ENCODE measurements at regions not wholly inside any gene's neighbourhood (a gene's known extent, or its start where the extent isn't known, plus 50 kb on each side); places are given as distances from the start of the nearest gene placed in this dataset.

GRCh38 chr7:96831446-96831845, 121.8 kb upstream of the SEM1 start:
- TF ChIP-seq POLR2A (IDR thresholded peaks at IDR 0.05; ENCODE audit: low read depth, low read length): no peak
- TF ChIP-seq ELK1 (IDR thresholded peaks at IDR 0.05; ENCODE audit: borderline replicate concordance, low read depth, low read length): no peak
- no peak for TF ChIP-seq BHLHE40 (IDR thresholded peaks at IDR 0.05; ENCODE audit: low read depth, low read length)
- no peak for TF ChIP-seq CTCF (conservative IDR thresholded peaks at IDR 0.05; ENCODE audit: low read depth, low read length)
- no peak for TF ChIP-seq RFX5 (IDR thresholded peaks at IDR 0.05; ENCODE audit: low read depth, low read length)
- no peak for TF ChIP-seq MAZ (IDR thresholded peaks at IDR 0.05; ENCODE audit: borderline replicate concordance, low read depth, low read length)
- TF ChIP-seq CEBPB (IDR thresholded peaks at IDR 0.05; ENCODE audit: low read depth, low read length): no peak
